ENCODE measurements at regions not wholly inside any gene's neighbourhood (a gene's known extent, or its start where the extent isn't known, plus 50 kb on each side); places are given as distances from the start of the nearest gene placed in this dataset.

DNA sequence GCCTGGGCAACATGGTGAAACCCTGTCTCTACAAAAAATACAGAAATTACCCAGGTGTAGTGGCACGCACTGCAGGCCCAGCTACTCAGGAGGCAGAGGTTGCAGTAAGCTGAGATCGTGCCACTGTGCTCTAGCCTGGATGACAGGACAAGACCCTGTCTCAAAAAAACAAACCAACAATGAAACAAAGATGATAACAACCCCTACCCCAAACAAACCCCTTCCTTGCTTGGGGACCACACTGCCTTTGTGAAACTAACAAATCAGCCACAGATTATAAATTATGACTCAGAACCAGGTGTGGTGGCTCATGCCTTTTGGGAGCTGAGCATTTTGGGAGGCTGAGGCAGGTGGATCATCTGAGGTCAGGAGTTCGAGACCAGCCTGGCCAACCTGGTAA lies 75.3 kb upstream of the RPH3AL start:
- H3K9me3 ChIP-seq (ENCODE audit: control insufficient read depth, insufficient read depth, low read depth, low read length) = peaks cover 16% of the 10 kb centered on the region
- peaks cover 12% of the 10 kb centered on the region for H3K4me1 ChIP-seq (ENCODE audit: control insufficient read depth, insufficient read depth, low read length)
- H3K9ac ChIP-seq (ENCODE audit: low read length) = peak overlapping the region; percentile 42
- no peaks in the 10 kb centered on the region for H3K27me3 ChIP-seq (ENCODE audit: control insufficient read depth, insufficient read depth, low read length)
- no peaks in the 10 kb centered on the region for H3K36me3 ChIP-seq (ENCODE audit: control insufficient read depth, insufficient read depth, low read length)
- no peak overlapping the region; the same call in 1 of the 2 replicates for H3K4me3 ChIP-seq (ENCODE audit: low read depth, low read length)
- peak overlapping the region; percentile 55; the same call in 1 of the 2 replicates for H3K27ac ChIP-seq (ENCODE audit: low read depth, low read length)

GRCh38 chr17:427327-427726 lies 74.7 kb upstream of the RPH3AL start:
- Histone ChIP-seq H3K4me1 (ENCODE audit: control insufficient read depth, insufficient read depth, low read length) (peaks cover 16% of the 10 kb centered on the region), H3K27ac (ENCODE audit: low read depth, low read length) (peak overlapping the region; percentile 55; the same call in 1 of the 2 replicates), H3K36me3 (ENCODE audit: control insufficient read depth, insufficient read depth, low read length) (no peaks in the 10 kb centered on the region), H3K9ac (ENCODE audit: low read length) (peak overlapping the region; percentile 27), H3K9me3 (ENCODE audit: control insufficient read depth, insufficient read depth, low read depth, low read length) (peaks cover 16% of the 10 kb centered on the region), H3K4me3 (ENCODE audit: low read depth, low read length) (peak overlapping the region; percentile 34), H3K27me3 (ENCODE audit: control insufficient read depth, insufficient read depth, low read length) (no peaks in the 10 kb centered on the region)

- no peak overlapping the region for H3K4me3 ChIP-seq (ENCODE audit: low read depth, low read length)
- no peak overlapping the region for H3K9ac ChIP-seq (ENCODE audit: low read length)
- H3K36me3 ChIP-seq (ENCODE audit: control insufficient read depth, insufficient read depth, low read length) = no peaks in the 10 kb centered on the region
- H3K27me3 ChIP-seq (ENCODE audit: control insufficient read depth, insufficient read depth, low read length) = no peaks in the 10 kb centered on the region
- no peak overlapping the region for H3K27ac ChIP-seq (ENCODE audit: low read depth, low read length)
- no peaks in the 10 kb centered on the region for H3K9me3 ChIP-seq (ENCODE audit: control insufficient read depth, insufficient read depth, low read depth, low read length)
- peaks cover 16% of the 10 kb centered on the region for H3K4me1 ChIP-seq (ENCODE audit: control insufficient read depth, insufficient read depth, low read length)
Observed at GRCh38 chr17:422196-422930, 69.8 kb upstream of the RPH3AL start.

- Histone ChIP-seq H3K27me3 (ENCODE audit: control insufficient read depth, insufficient read depth, low read length) (no peaks in the 10 kb centered on the region), H3K9ac (ENCODE audit: low read length) (no peak overlapping the region), H3K4me1 (ENCODE audit: control insufficient read depth, insufficient read depth, low read length) (peaks cover 11% of the 10 kb centered on the region; the same call in 1 of the 2 replicates), H3K4me3 (ENCODE audit: low read depth, low read length) (no peak overlapping the region), H3K9me3 (ENCODE audit: control insufficient read depth, insufficient read depth, low read depth, low read length) (no peaks in the 10 kb centered on the region), H3K27ac (ENCODE audit: low read depth, low read length) (no peak overlapping the region), H3K36me3 (ENCODE audit: control insufficient read depth, insufficient read depth, low read length) (no peaks in the 10 kb centered on the region)
Observed at GRCh38 chr17:420479-421175, 68.0 kb upstream of the RPH3AL start.

DNA sequence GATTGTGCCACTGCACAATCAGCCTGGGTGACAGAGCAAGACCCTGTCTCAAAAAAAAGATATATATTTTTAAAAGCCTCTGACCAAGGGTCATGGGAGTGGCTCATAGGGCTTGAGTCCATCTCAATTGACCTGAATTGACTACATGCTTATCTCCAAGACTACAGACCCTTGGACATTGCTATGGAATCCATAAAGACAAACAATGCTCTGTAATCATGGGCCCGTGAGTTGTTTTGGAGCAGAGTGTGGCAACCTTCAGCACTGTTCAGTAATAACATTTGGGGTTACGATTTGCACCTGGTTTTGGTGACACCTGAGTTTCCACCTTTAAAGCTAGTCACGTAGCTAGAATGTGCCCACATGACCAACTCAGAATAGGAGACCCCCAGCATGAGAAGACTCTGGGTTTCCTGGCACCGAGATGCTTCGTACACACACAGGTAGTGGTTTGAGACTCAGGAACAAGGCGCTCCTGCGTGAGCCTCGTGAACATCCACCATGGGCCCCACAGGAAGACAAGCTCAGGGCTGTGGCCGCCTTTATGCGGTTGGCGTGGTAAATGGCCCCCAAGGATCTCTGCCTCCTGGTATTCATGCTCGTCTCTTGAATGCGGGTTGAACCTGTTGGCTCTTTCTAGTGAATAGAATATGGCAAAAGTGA lies 66.6 kb upstream of the RPH3AL start:
- Histone ChIP-seq H3K9ac (ENCODE audit: low read length) (no peak overlapping the region), H3K4me3 (ENCODE audit: low read depth, low read length) (no peak overlapping the region), H3K36me3 (ENCODE audit: control insufficient read depth, insufficient read depth, low read length) (peaks cover 4% of the 10 kb centered on the region; the same call in 1 of the 2 replicates), H3K9me3 (ENCODE audit: control insufficient read depth, insufficient read depth, low read depth, low read length) (no peaks in the 10 kb centered on the region), H3K4me1 (ENCODE audit: control insufficient read depth, insufficient read depth, low read length) (peaks cover 11% of the 10 kb centered on the region; the same call in 1 of the 2 replicates), H3K27me3 (ENCODE audit: control insufficient read depth, insufficient read depth, low read length) (no peaks in the 10 kb centered on the region), H3K27ac (ENCODE audit: low read depth, low read length) (no peak overlapping the region)

DNA sequence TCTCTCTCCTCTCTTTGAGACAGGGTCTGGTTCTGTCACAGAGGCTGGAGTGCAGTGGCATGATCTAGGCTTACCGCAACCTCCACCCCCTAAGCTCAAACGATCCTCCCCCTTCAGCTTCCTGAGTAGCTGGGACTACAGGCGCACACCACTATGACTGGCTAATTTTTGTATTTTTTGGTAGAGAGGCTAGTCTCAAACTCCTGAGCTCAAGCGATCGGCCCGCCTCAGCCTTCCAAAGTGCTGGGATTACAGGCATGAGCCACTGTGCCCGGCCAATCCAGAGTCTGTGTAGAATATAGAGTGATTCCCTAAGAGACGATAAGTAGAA lies 65.8 kb upstream of the RPH3AL start:
- Histone ChIP-seq H3K36me3 (ENCODE audit: control insufficient read depth, insufficient read depth, low read length) (peaks cover 7% of the 10 kb centered on the region; the same call in 1 of the 2 replicates), H3K4me3 (ENCODE audit: low read depth, low read length) (no peak overlapping the region), H3K9ac (ENCODE audit: low read length) (no peak overlapping the region), H3K4me1 (ENCODE audit: control insufficient read depth, insufficient read depth, low read length) (peaks cover 10% of the 10 kb centered on the region; the same call in 1 of the 2 replicates), H3K27me3 (ENCODE audit: control insufficient read depth, insufficient read depth, low read length) (no peaks in the 10 kb centered on the region), H3K27ac (ENCODE audit: low read depth, low read length) (no peak overlapping the region), H3K9me3 (ENCODE audit: control insufficient read depth, insufficient read depth, low read depth, low read length) (no peaks in the 10 kb centered on the region)

GRCh38 chr17:417691-418420 lies 65.2 kb upstream of the RPH3AL start:
- no peaks in the 10 kb centered on the region for H3K27me3 ChIP-seq (ENCODE audit: control insufficient read depth, insufficient read depth, low read length)
- H3K4me3 ChIP-seq (ENCODE audit: low read depth, low read length) = no peak overlapping the region
- H3K4me1 ChIP-seq (ENCODE audit: control insufficient read depth, insufficient read depth, low read length) = peaks cover 8% of the 10 kb centered on the region; the same call in 1 of the 2 replicates
- no peaks in the 10 kb centered on the region for H3K9me3 ChIP-seq (ENCODE audit: control insufficient read depth, insufficient read depth, low read depth, low read length)
- no peak overlapping the region for H3K9ac ChIP-seq (ENCODE audit: low read length)
- H3K27ac ChIP-seq (ENCODE audit: low read depth, low read length) = no peak overlapping the region
- H3K36me3 ChIP-seq (ENCODE audit: control insufficient read depth, insufficient read depth, low read length) = peaks cover 7% of the 10 kb centered on the region; the same call in 1 of the 2 replicates

DNA sequence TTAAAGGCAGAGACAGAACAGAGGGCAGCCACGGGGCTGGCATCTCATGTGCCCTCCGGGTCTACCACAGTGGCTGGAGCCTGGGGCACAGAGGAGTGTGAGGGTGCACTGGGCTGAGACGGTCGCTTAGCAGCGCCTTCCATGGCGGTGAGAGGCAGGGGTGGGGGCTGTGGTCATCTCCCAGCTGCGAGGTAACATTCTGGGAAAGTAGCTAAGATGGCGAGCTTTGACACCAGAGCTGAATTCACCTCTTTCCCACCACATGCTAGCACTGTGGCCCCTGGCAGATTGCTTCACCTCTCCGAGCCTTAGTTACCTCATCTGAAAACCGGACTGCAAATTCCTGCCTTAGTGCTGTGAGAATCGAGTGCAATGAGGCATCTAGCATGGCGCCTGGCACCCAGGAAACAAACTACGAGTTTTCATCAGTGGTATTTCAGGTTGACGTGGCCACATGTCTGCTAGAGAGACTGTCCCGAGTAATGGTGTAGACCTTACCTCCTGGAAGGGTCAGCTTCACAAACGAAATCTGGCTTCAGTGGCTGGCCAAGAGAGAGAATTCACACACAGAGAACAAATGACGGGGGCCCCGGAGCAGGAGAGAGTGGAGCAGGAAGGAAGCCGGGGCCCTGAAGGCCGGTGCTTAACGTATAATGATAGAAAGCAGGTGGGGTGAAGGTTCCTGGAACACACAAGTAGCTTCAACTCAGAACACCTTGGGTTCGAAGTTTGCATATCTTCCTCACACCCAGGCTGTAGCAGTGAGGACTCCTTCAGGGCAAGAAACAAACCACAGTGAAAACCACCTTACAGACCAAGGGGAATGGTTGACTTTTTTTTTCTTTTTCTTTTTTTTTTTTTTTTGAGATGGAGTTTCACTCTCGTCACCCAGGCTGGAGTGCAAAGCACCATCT lies 63.9 kb upstream of the RPH3AL start:
- Histone ChIP-seq H3K36me3 (ENCODE audit: control insufficient read depth, insufficient read depth, low read length) (peaks cover 7% of the 10 kb centered on the region; the same call in 1 of the 2 replicates), H3K27me3 (ENCODE audit: control insufficient read depth, insufficient read depth, low read length) (no peaks in the 10 kb centered on the region), H3K4me1 (ENCODE audit: control insufficient read depth, insufficient read depth, low read length) (no peaks in the 10 kb centered on the region), H3K9me3 (ENCODE audit: control insufficient read depth, insufficient read depth, low read depth, low read length) (no peaks in the 10 kb centered on the region), H3K27ac (ENCODE audit: low read depth, low read length) (no peak overlapping the region), H3K4me3 (ENCODE audit: low read depth, low read length) (no peak overlapping the region), H3K9ac (ENCODE audit: low read length) (no peak overlapping the region)

DNA sequence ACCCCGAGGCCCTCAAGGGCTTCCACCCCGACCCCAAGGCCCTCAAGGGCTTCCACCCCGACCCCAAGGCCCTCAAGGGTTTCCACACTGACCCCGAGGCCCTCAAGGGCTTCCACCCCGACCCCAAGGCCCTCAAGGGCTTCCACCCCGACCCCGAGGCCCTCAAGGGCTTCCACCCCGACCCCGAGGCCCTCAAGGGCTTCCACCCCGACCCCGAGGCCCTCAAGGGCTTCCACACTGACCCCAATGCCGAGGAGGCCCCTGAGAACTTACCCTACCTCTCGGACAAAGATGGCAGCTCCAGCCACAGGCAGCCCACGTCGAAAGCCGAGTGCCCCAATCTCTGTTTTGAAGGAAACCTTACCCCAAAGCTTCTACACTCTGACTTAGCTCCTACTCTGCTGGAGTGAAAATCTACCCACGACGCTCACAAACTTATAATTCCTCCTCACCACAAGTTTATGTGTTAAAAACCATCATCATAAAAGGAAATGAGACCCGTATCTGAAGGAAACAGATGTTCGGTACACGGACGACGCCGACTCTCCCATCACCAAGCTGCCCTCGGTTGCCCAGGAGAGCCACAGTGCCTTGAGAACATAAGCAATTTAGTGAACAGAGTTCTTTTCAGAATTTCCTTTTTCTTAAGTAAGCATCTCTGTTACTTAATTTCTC lies 61.2 kb upstream of the RPH3AL start:
- H3K4me3 ChIP-seq (ENCODE audit: low read depth, low read length) = no peak overlapping the region
- H3K9ac ChIP-seq (ENCODE audit: low read length) = no peak overlapping the region
- H3K4me1 ChIP-seq (ENCODE audit: control insufficient read depth, insufficient read depth, low read length) = 0 out of 2 replicates have a peak, but pooled peaks cover 4% of the 10 kb centered on the region
- H3K9me3 ChIP-seq (ENCODE audit: control insufficient read depth, insufficient read depth, low read depth, low read length) = no peaks in the 10 kb centered on the region
- H3K27ac ChIP-seq (ENCODE audit: low read depth, low read length) = no peak overlapping the region
- H3K36me3 ChIP-seq (ENCODE audit: control insufficient read depth, insufficient read depth, low read length) = peaks cover 7% of the 10 kb centered on the region; the same call in 1 of the 2 replicates
- no peaks in the 10 kb centered on the region for H3K27me3 ChIP-seq (ENCODE audit: control insufficient read depth, insufficient read depth, low read length)
